ENCODE measurements at regions not wholly inside any gene's neighbourhood (a gene's known extent, or its start where the extent isn't known, plus 50 kb on each side); places are given as distances from the start of the nearest gene placed in this dataset.

DNA sequence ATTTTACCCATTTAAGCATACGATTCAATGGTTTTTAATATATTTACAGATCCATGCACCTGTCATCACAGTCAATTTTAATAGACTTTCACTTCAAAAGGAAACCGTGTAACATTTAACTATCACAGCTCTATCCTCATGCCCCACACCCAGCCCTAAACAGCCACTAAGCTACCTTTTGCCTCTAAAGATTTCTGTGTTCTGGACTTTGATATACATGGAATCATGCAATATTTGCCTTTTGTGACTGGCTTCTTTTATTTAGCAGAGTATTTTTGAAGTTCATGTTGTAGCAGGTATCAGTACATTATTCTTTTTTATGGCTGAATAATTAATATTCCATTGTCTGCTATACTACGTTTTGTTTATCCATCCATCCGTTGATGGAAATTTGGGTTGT, 50.3 kb upstream of the STX16 start:
- ChIA-PET POLR2A (no interaction called here), CTCF (interaction anchor here (1.3 kb wide), 1 partner anchor 9 kb away, joined by 3 read pairs; no protein-coding TSS in a partner anchor)
- Mint-ChIP-seq H3K4me3 (no peak overlapping the region), H3K4me1 (ENCODE audit: low read depth) (no peaks in the 10 kb centered on the region), H3K9me3 (ENCODE audit: insufficient read depth) (no peaks in the 10 kb centered on the region), H3K27me3 (ENCODE audit: low read depth) (no peaks in the 10 kb centered on the region), H3K27ac (no peak overlapping the region), H3K36me3 (ENCODE audit: low read depth) (no peaks in the 10 kb centered on the region)
- DNase-seq (no peak), ATAC-seq (no peak)

DNA sequence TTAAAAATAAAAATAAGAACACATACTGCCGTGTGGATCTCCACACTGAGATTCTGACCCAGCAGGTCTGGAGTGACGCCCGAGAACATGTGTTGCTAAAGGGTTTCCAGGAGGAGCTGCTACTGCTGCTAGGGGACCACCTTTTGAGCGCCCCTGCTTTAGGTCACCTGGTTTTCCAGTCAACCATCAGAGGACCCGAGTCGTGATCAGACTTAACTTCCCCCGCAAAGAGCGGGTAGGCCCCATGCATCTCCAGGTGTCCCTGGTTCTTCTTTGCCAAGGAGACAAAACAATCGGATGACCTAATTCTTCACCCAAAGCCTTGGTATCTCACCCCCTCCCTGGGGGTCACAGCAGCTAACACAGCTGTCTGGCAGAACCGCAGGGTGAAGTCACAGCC, 51.1 kb upstream of the STX16 start:
- H3K36me3 Mint-ChIP-seq (ENCODE audit: low read depth) = no peaks in the 10 kb centered on the region
- no peak for ATAC-seq
- no peak overlapping the region for H3K27ac Mint-ChIP-seq
- no peaks in the 10 kb centered on the region for H3K9me3 Mint-ChIP-seq (ENCODE audit: insufficient read depth)
- H3K4me3 Mint-ChIP-seq = no peak overlapping the region
- no peaks in the 10 kb centered on the region for H3K4me1 Mint-ChIP-seq (ENCODE audit: low read depth)
- no peak for DNase-seq
- ChIA-PET CTCF (interaction anchor here (1.3 kb wide), 1 partner anchor 9 kb away, joined by 3 read pairs; no protein-coding TSS in a partner anchor), POLR2A (no interaction called here)
- no peaks in the 10 kb centered on the region for H3K27me3 Mint-ChIP-seq (ENCODE audit: low read depth)

DNA sequence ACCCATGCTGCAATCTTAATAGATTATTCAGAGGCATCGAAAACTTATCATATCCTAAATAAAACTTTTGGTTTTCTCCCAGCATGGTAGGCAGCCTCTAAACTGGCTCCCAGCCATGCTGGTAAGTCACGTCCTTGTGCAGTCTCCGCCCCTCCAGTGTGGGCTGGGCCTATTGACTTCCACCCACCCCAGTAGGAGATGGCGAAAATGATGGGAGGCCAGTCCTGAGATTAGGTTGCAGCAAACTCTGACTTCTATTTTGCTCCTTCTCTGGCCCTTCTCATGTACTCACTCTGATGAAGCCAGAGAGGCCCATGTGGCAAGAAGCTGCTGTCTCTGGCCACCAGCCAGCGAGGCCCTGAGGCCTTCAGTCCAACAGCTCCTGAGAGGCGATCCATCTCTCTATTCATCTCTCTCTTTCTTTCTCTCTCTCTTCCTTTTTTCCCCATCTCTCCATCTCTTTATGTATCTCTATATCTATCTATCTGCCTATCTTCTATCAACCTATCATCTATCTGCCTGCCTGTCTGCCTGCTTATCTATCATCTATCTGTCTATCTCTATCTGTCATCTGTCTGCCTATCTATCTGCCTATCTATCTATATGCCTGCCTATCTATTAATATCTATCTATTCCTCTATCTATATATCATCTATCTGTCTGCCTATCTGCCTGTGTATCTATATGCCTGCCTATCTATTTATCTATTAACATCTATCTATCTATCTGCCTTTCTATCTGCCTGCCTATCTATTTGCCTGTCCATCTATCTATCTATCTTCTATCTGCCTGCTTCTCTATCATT, 52.7 kb upstream of the STX16 start:
- DNase-seq = no peak
- no peaks in the 10 kb centered on the region for H3K27me3 Mint-ChIP-seq (ENCODE audit: low read depth)
- H3K4me1 Mint-ChIP-seq (ENCODE audit: low read depth) = no peaks in the 10 kb centered on the region
- no peaks in the 10 kb centered on the region for H3K9me3 Mint-ChIP-seq (ENCODE audit: insufficient read depth)
- H3K27ac Mint-ChIP-seq = no peak overlapping the region
- POLR2A ChIA-PET = no interaction called here
- no peak for ATAC-seq
- H3K4me3 Mint-ChIP-seq = no peak overlapping the region
- H3K36me3 Mint-ChIP-seq (ENCODE audit: low read depth) = no peaks in the 10 kb centered on the region
- CTCF ChIA-PET = no interaction called here

DNA sequence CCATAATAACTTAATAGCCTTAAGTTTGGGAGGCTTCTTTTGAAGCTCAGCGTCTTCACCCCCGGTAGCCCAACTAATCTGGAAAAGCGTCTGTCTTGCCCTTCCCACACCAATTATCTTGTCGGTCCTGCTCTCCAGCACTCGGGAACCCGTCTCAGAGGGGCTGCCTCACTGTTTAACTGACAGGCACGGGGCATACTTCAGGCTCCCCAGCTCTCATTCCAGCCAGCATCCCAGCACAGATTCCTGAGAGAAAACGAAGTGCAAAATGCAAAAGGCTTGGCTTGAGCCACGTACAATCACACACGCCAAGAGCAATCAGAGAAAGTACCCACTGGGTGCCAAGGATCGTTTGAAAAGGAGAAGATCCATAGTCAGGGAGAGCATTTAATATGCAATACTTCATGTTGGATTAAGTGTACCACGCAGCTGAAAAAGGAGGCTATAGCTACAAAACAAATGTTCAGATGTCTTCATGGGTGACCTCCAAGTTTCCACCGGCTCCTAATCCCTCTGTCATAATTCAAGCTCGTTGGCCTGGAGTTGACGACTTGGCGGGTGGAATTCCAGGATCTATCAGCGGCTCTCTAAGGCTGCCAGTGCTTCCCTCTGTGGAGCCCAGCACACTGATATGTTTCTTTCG, 53.7 kb upstream of the STX16 start:
- DNase-seq = no peak
- H3K9me3 Mint-ChIP-seq (ENCODE audit: insufficient read depth) = no peaks in the 10 kb centered on the region
- no peaks in the 10 kb centered on the region for H3K27me3 Mint-ChIP-seq (ENCODE audit: low read depth)
- POLR2A ChIA-PET = no interaction called here
- no peaks in the 10 kb centered on the region for H3K4me1 Mint-ChIP-seq (ENCODE audit: low read depth)
- no peak overlapping the region for H3K27ac Mint-ChIP-seq
- CTCF ChIA-PET = no interaction called here
- no peak overlapping the region for H3K4me3 Mint-ChIP-seq
- H3K36me3 Mint-ChIP-seq (ENCODE audit: low read depth) = no peaks in the 10 kb centered on the region
- no peak for ATAC-seq

DNA sequence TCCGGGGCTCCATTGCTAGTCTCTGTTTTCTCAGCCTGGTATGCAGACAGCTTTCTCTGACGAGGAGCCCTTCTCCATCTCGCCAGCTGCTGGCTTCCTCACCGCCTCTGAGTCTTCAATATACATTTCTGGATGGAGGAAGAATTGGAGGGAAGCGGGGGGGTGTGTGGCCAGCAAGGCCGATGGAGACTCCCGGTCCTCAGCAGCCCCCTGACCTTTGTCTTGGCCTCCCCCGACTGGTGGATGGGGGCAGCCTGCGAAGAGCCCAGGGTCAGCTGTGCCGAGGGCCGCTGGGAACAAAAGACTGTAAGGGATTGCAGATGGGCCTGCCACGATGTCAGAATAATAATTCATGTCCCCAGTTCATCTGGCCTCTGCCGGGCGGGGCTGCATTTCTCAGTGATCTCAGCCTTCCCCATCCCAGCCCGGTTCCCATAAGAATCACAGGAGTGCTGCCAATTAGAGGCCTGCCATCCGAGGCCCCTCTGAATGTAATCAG, 54.3 kb upstream of the STX16 start:
- CTCF ChIA-PET = no interaction called here
- DNase-seq (no peak), ATAC-seq (no peak)
- POLR2A ChIA-PET = no interaction called here
- no peak overlapping the region for H3K4me3 Mint-ChIP-seq
- no peaks in the 10 kb centered on the region for H3K9me3 Mint-ChIP-seq (ENCODE audit: insufficient read depth)
- peaks cover under 1% of the 10 kb centered on the region for H3K27me3 Mint-ChIP-seq (ENCODE audit: low read depth)
- no peaks in the 10 kb centered on the region for H3K4me1 Mint-ChIP-seq (ENCODE audit: low read depth)
- no peak overlapping the region for H3K27ac Mint-ChIP-seq
- no peaks in the 10 kb centered on the region for H3K36me3 Mint-ChIP-seq (ENCODE audit: low read depth)

DNA sequence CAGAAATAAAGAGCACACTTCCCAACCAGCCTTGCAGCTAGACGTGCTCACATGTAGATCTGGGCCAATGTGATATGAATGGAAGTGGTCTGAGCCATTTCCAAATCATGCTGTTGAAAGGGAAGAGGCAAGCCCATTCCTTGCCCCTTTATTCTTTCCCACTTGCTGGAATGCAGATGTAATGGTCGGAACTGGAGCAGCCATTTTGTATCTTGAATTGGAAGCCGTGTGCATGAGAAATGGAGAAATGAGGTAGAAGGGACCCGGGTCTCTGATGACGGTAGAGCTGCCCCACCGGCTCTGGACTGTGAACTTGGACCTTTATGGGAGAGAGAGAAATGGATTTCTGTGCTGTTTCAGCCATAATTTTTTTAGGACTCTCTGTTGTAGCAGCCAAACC, 54.8 kb upstream of the STX16 start:
- no peak overlapping the region for H3K27ac Mint-ChIP-seq
- ChIA-PET POLR2A (no interaction called here), CTCF (no interaction called here)
- H3K4me3 Mint-ChIP-seq = no peak overlapping the region
- H3K27me3 Mint-ChIP-seq (ENCODE audit: low read depth) = peaks cover 2% of the 10 kb centered on the region
- no peak for DNase-seq
- H3K9me3 Mint-ChIP-seq (ENCODE audit: insufficient read depth) = no peaks in the 10 kb centered on the region
- no peaks in the 10 kb centered on the region for H3K36me3 Mint-ChIP-seq (ENCODE audit: low read depth)
- ATAC-seq = no peak
- no peaks in the 10 kb centered on the region for H3K4me1 Mint-ChIP-seq (ENCODE audit: low read depth)

DNA sequence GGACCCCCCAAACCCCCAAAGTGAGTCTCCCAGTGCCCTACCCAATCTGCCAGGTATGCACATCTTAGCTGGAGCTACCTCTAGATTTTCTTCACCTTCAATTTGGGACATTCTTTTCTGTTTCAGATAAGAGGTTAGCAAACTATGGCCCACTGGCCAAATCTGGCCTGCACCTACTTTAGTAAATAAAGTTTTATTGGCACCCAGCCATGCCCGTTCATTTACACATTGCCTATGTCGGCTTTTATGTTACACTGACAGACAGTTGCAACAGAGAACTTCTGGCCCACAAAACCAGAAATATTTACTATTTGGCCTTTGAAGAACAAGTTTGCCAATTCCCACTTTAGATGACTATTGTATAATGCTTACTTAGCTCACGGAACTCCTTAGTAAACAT, 55.9 kb upstream of the STX16 start:
- ChIA-PET CTCF (no interaction called here), POLR2A (no interaction called here)
- Mint-ChIP-seq H3K36me3 (ENCODE audit: low read depth) (no peaks in the 10 kb centered on the region), H3K27ac (no peak overlapping the region), H3K9me3 (ENCODE audit: insufficient read depth) (no peaks in the 10 kb centered on the region), H3K4me3 (no peak overlapping the region), H3K4me1 (ENCODE audit: low read depth) (no peaks in the 10 kb centered on the region), H3K27me3 (ENCODE audit: low read depth) (peaks cover 2% of the 10 kb centered on the region)
- DNase-seq (no peak), ATAC-seq (no peak)

DNA sequence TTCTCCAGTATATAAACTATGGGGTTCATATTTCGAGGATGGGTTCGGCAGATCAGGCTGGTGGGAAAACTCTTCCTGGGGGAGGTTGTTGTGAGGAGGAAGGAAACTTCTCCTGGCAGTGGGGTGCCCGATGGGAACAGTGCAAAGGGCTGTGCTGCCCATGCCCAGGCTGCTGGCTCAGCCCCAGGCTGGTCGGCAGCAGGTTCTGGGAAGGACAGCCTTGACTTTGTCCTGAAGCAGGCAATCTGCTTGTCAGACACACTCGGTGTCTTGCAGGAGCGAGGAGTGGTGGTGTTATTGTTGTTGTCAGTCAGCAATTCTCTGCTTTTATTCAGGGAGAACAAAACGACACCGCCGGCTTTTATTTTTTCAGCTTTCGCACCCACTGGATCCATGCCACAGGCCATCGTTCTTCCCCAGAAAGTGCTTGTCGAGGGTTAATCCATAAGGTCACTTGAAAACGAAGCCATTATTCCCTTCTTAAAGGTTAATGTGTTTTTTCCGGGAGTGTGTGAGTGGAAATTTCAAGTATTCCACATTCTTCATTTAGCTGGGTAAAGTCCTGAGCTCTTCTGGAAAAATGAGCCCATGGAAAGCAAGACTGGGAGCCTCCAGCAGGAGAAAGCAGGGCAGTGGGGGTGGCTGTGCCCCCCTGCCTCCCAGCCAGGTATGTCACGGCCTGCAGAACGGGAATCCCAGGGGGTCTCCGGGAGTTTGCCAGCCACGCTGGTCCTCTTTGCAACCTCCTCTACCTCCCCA, 57.0 kb upstream of the STX16 start:
- POLR2A ChIA-PET = no interaction called here
- Mint-ChIP-seq H3K27ac (no peak overlapping the region), H3K27me3 (ENCODE audit: low read depth) (peaks cover 2% of the 10 kb centered on the region), H3K4me1 (ENCODE audit: low read depth) (no peaks in the 10 kb centered on the region), H3K4me3 (no peak overlapping the region), H3K36me3 (ENCODE audit: low read depth) (no peaks in the 10 kb centered on the region), H3K9me3 (ENCODE audit: insufficient read depth) (no peaks in the 10 kb centered on the region)
- CTCF ChIA-PET = no interaction called here
- DNase-seq = no peak
- ATAC-seq = no peak

DNA sequence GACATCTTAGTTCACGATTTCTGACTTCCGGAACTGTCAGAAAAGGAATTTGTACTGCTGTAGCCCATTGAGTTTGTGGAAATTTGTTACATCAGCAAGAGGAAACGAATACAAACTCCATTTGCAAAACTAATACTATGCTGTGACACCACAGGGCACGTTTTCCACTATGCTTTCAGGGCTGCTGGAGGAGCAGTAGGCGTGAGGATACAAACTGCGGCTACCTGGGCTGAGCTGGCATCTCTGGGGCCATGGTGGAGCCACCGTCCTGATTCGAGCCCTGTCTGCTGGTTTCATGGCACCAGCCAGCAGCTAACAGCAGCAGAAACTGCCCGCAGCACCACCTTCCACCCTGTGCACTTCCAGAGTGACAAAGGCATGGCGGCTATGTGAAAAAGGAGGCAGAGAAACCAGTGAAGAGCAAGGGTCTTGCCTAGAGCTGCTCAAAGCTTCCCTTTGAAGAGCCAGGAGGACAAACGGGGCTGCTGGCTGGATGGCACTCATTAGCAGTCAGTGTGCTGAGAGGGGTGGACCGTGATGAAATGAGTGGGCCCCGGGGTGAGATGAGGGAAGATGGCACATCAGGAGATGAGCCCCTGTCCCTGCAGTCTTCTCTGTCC, 58.9 kb upstream of the STX16 start:
- DNase-seq = no peak
- POLR2A ChIA-PET = no interaction called here
- Mint-ChIP-seq H3K4me3 (no peak overlapping the region), H3K9me3 (ENCODE audit: insufficient read depth) (no peaks in the 10 kb centered on the region), H3K4me1 (ENCODE audit: low read depth) (no peaks in the 10 kb centered on the region), H3K27ac (no peak overlapping the region), H3K27me3 (ENCODE audit: low read depth) (peaks cover 2% of the 10 kb centered on the region), H3K36me3 (ENCODE audit: low read depth) (no peaks in the 10 kb centered on the region)
- CTCF ChIA-PET = no interaction called here
- ATAC-seq = no peak

DNA sequence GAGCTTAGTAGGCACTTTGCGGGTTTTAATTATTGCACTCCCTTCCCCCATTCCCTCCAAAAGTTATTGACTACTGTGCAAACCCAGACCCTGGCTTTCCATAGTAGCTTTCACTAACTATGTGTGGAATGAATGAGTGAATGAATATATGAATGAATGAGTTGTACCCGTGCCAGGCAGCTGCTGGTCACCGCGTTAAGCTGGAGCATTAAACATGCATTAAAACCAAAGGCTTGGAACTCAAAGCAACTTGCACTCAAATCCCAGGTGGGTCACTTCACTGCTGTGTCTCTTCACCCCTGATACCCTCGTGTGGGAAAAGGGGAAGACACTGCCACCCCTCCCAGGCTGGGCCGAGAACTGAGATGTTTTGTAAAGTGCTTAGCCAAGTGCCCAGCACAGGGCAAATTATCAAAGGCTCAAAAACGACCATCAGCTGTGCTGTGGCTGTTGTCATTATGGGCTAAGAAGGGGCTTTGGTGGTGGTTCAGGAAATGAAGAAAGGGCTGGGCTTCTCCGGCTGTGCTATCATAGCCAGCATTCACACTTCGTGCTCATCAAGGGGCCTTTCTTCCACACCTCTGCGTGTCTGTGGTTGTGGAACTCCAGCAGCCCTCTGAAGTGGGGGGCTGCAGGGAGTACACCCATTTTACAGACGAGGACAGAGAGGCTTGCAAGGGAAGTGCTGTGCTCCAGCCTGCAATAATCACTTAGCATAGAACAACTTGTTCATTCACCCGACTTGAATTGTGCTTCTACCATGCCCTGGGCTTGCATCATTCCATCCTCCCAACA, 60.2 kb upstream of the STX16 start:
- Mint-ChIP-seq H3K9me3 (ENCODE audit: insufficient read depth) (no peaks in the 10 kb centered on the region), H3K27ac (no peak overlapping the region), H3K4me1 (ENCODE audit: low read depth) (no peaks in the 10 kb centered on the region), H3K4me3 (no peak overlapping the region), H3K27me3 (ENCODE audit: low read depth) (peaks cover 2% of the 10 kb centered on the region), H3K36me3 (ENCODE audit: low read depth) (no peaks in the 10 kb centered on the region)
- no peak for ATAC-seq
- CTCF ChIA-PET = no interaction called here
- POLR2A ChIA-PET = no interaction called here
- no peak for DNase-seq

DNA sequence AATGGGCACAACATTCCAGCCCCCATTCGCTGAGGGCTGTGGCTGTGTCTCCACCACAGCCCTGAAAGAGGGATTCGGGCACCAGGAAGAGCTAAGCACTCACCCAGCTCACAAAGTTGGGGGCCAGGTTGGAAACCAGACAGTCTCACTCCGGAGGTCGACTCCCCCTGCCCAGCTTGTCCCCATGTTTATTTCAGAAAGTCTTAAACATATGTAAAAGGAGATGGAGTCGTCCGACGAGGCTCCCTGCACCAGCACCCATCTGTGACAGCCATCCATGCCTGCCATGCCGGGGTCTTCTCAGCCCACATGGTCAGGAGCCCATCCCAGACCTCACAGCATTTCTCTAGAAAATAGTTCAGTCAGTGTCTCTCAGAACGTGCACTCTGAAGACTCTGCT, 63.6 kb upstream of the STX16 start:
- CTCF ChIA-PET = no interaction called here
- Mint-ChIP-seq H3K36me3 (ENCODE audit: low read depth) (no peaks in the 10 kb centered on the region), H3K27ac (no peak overlapping the region), H3K4me1 (ENCODE audit: low read depth) (no peaks in the 10 kb centered on the region), H3K9me3 (ENCODE audit: insufficient read depth) (no peaks in the 10 kb centered on the region), H3K4me3 (no peak overlapping the region), H3K27me3 (ENCODE audit: low read depth) (peaks cover 4% of the 10 kb centered on the region)
- DNase-seq = no peak
- POLR2A ChIA-PET = no interaction called here
- no peak for ATAC-seq

Data from activated CD8-positive, alpha-beta T cell treated with anti-CD3 and anti-CD28 coated beads, Interleukin-2, amount 10 ng/mL, durations not matched to agents 7 days and 5 days (primary cell).